Activated CD8-positive, alpha-beta memory T cell treated with anti-CD3 and anti-CD28 coated beads, Interleukin-2, amount 50 U/mL, for 1 hour (primary cell): ENCODE measurements at regions not wholly inside any gene's neighbourhood (a gene's known extent, or its start where the extent isn't known, plus 50 kb on each side); places are given as distances from the start of the nearest gene placed in this dataset.
"Not testable (repeated sequence)": the region's sequence is repeated elsewhere in the genome, so short reads cannot be mapped to it uniquely, and the experiment has no call there.

ENCODE experiments used
- DNase-seq: peaks from one replicate; pipeline ENCODE4 v3.0.0-alpha.2; 2020; ENCODE audit errors: extremely low read depth

GRCh38 chr2:125216321-125216720 is 1191.2 kb downstream of the CNTNAP5 start:
- DNase-seq, result no peak

- DNase-seq, result no peak
These were observed 1199.1 kb downstream of the CNTNAP5 start for GRCh38 chr2:125224188-125224587.

- DNase-seq, result no peak
These were observed 1199.7 kb downstream of the CNTNAP5 start for GRCh38 chr2:125224830-125225229.

- no peak for DNase-seq
These were observed 1202.8 kb downstream of the CNTNAP5 start for GRCh38 chr2:125227843-125228392.

GRCh38 chr2:125240870-125241269 is 1215.8 kb downstream of the CNTNAP5 start:
- no peak for DNase-seq

GRCh38 chr2:125243074-125243473 is 1218.0 kb downstream of the CNTNAP5 start:
- no peak for DNase-seq

- no peak for DNase-seq
These were observed 1228.9 kb downstream of the CNTNAP5 start for GRCh38 chr2:125254010-125254409.

- no peak for DNase-seq
These were observed 1234.4 kb downstream of the CNTNAP5 start for GRCh38 chr2:125259451-125259850.

GRCh38 chr2:125260366-125260930 is 1235.4 kb downstream of the CNTNAP5 start:
- DNase-seq, result not testable (repeated sequence)

- no peak for DNase-seq
These were observed 1239.4 kb downstream of the CNTNAP5 start for GRCh38 chr2:125264453-125264852.

GRCh38 chr2:125267683-125268082 is 1242.6 kb downstream of the CNTNAP5 start:
- no peak for DNase-seq

- no peak for DNase-seq
These were observed 1247.6 kb downstream of the CNTNAP5 start for GRCh38 chr2:125272651-125273050.

- no peak for DNase-seq
These were observed 1249.6 kb downstream of the CNTNAP5 start for GRCh38 chr2:125274718-125275117.

GRCh38 chr2:125280265-125280664 is 1255.2 kb downstream of the CNTNAP5 start:
- no peak for DNase-seq

GRCh38 chr2:125281242-125281641 is 1256.2 kb downstream of the CNTNAP5 start:
- DNase-seq, result no peak

- DNase-seq, result no peak
These were observed 1271.7 kb downstream of the CNTNAP5 start for GRCh38 chr2:125296742-125297141.

- no peak for DNase-seq
These were observed 1285.7 kb downstream of the CNTNAP5 start for GRCh38 chr2:125310657-125311364.

- no peak for DNase-seq
These were observed 1287.3 kb downstream of the CNTNAP5 start for GRCh38 chr2:125312342-125312741.

- no peak for DNase-seq
These were observed 1288.7 kb downstream of the CNTNAP5 start for GRCh38 chr2:125313806-125314205.

- no peak for DNase-seq
These were observed 1293.7 kb downstream of the CNTNAP5 start for GRCh38 chr2:125318740-125319139.

GRCh38 chr2:125324273-125324672 is 1299.2 kb downstream of the CNTNAP5 start:
- DNase-seq, result no peak

- DNase-seq, result no peak
These were observed 1305.0 kb downstream of the CNTNAP5 start for GRCh38 chr2:125330133-125330532.

- no peak for DNase-seq
These were observed 1314.6 kb upstream of the GYPC start for GRCh38 chr2:125341353-125341752.
